ENCODE measurements at regions not wholly inside any gene's neighbourhood (a gene's known extent, or its start where the extent isn't known, plus 50 kb on each side); places are given as distances from the start of the nearest gene placed in this dataset.

DNA sequence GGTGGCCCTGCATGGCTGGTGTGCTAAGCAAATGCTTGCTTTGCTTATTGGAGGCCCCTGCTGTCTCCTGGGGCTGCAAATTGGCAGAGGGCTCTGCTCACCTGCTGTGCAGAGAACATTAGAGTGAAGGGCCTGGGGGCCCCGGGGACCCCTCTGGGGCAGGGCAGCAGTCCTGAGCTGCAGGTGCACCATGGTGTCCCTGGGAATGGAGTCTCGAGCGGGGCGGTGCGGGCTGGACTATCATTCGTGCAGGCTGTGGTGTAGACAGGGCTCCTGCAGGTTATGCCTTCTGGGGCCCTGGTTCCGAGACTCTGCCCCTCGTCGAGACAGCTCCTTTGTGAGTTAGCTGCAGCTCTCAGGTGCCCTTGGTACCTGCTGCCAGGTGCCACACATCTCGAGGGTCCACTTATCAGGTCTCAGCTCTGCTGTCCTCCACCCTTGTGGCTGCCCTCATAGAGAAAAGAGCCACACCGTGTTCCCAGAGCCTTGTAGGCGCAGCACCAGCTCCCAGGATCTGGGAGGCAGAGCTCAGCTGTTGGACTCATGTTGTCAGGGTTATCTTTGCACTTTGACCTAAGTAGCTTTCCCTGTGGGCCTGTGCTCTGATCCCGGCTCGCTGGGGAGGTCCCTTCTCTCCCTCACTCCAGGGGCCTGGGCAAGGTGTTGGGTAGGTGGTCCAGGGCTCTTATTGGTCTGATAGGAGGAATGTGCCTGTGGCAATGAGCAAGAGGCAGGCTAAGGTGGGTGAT, 58.0 kb upstream of the ZNF536 start:
- no peak overlapping the region for H2BK15ac ChIP-seq (replicated peaks; ENCODE audit: low read depth)
- no peak overlapping the region for H3K4me3 ChIP-seq (ENCODE audit: low read length)
- H3K23ac ChIP-seq (ENCODE audit: low read length), result no peak overlapping the region
- no peak overlapping the region for H3K4ac ChIP-seq (ENCODE audit: low read depth, low read length)
- no peak overlapping the region for H3K9ac ChIP-seq (ENCODE audit: low read length)
- no peak overlapping the region for H2BK120ac ChIP-seq (ENCODE audit: low read depth, low read length)
- no CpG with 5 or more reads among the region's 14 CpGs for WGBS (ENCODE audit: extremely low coverage, insufficient coverage, low lambda C conversion rate)
- no peak overlapping the region for H3K27ac ChIP-seq (ENCODE audit: low read depth, low read length)
- no peak for DNase-seq
- H3K79me1 ChIP-seq (ENCODE audit: low read length), result no peaks in the 10 kb centered on the region
- H2BK5ac ChIP-seq (ENCODE audit: low read length), result no peak overlapping the region
- H3K4me1 ChIP-seq (ENCODE audit: control insufficient read depth, low read depth, low read length), result no peaks in the 10 kb centered on the region
- no peak overlapping the region for H3K4me2 ChIP-seq (ENCODE audit: low read length)
- no peak overlapping the region for H3K18ac ChIP-seq (ENCODE audit: low read length)
- no peak overlapping the region for H4K5ac ChIP-seq (ENCODE audit: low read length)
- H3K36me3 ChIP-seq (ENCODE audit: control insufficient read depth, insufficient read depth, low read length), result no peaks in the 10 kb centered on the region
- no peak overlapping the region for H4K8ac ChIP-seq (ENCODE audit: low read depth, low read length)
- no peaks in the 10 kb centered on the region for H3K79me2 ChIP-seq (ENCODE audit: control insufficient read depth, insufficient read depth, low read length)
- no peak overlapping the region for H2AK5ac ChIP-seq (ENCODE audit: low read length)
- H3K56ac ChIP-seq (ENCODE audit: low read length), result no peak overlapping the region
- H3K27me3 ChIP-seq (ENCODE audit: insufficient read depth, low read length, poor library complexity), result no peaks in the 10 kb centered on the region

DNA sequence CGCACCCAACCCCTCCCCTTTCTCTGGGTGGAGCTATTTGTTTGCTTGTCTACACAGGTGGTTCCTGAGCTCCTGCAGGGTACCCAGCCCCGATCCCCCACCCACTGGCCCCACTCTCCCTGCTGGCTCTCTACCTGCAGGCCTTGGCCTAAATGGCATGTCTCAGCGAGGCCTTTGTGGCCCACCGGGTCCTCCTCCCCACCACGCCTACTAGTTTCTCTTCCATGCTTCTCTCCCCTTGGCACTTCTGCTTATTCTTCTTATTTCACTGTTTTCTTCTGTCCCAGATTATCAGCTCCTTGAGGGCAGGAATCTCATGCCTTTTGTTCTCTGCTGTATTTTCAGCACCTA, 57.4 kb upstream of the ZNF536 start:
- no peak overlapping the region for H3K23ac ChIP-seq (ENCODE audit: low read length)
- H3K79me1 ChIP-seq (ENCODE audit: low read length), result no peaks in the 10 kb centered on the region
- WGBS (ENCODE audit: extremely low coverage, insufficient coverage, low lambda C conversion rate), result no CpG with 5 or more reads among the region's 5 CpGs

DNA sequence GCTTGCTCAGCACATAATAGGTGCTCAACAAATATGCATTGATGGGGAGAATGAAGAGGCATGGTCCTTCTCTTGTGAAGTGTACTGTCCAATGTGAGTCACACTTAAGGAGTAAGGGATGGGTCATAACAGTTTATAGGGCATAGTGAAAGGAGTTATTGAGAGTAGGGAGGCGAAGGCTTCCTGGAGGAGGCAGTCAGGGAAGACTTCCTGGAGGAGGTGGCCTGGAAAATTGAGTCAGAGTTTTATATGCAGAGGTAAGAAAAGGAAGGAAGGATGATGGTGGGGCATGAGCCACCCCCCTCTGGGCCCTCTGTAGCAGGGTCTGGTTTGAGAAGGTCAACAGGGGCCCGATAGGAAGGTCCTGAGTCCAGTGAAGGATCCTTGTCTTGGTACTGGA, 57.0 kb upstream of the ZNF536 start:
- Histone ChIP-seq H3K4ac (ENCODE audit: low read depth, low read length) (no peak overlapping the region), H3K18ac (ENCODE audit: low read length) (no peak overlapping the region), H3K4me2 (ENCODE audit: low read length) (no peak overlapping the region), H3K4me3 (ENCODE audit: low read length) (no peak overlapping the region), H4K8ac (ENCODE audit: low read depth, low read length) (no peak overlapping the region), H2BK5ac (ENCODE audit: low read length) (no peak overlapping the region), H3K36me3 (ENCODE audit: control insufficient read depth, insufficient read depth, low read length) (no peaks in the 10 kb centered on the region), H2BK120ac (ENCODE audit: low read depth, low read length) (no peak overlapping the region), H3K9ac (ENCODE audit: low read length) (no peak overlapping the region), H3K4me1 (ENCODE audit: control insufficient read depth, low read depth, low read length) (no peaks in the 10 kb centered on the region), H2BK15ac (replicated peaks; ENCODE audit: low read depth) (no peak overlapping the region), H3K79me1 (ENCODE audit: low read length) (no peaks in the 10 kb centered on the region), H3K79me2 (ENCODE audit: control insufficient read depth, insufficient read depth, low read length) (no peaks in the 10 kb centered on the region), H2AK5ac (ENCODE audit: low read length) (no peak overlapping the region), H3K27ac (ENCODE audit: low read depth, low read length) (no peak overlapping the region), H3K56ac (ENCODE audit: low read length) (no peak overlapping the region), H3K27me3 (ENCODE audit: insufficient read depth, low read length, poor library complexity) (no peaks in the 10 kb centered on the region), H4K5ac (ENCODE audit: low read length) (no peak overlapping the region), H3K23ac (ENCODE audit: low read length) (no peak overlapping the region)
- WGBS (ENCODE audit: extremely low coverage, insufficient coverage, low lambda C conversion rate), result no CpG with 5 or more reads among the region's 2 CpGs
- no peak for DNase-seq

More for the DNA sequence above, 57.4 kb upstream of the ZNF536 start:
- H3K18ac ChIP-seq (ENCODE audit: low read length), result no peak overlapping the region
- H4K5ac ChIP-seq (ENCODE audit: low read length), result no peak overlapping the region
- H2BK120ac ChIP-seq (ENCODE audit: low read depth, low read length), result no peak overlapping the region
- no peak overlapping the region for H3K9ac ChIP-seq (ENCODE audit: low read length)
- H3K36me3 ChIP-seq (ENCODE audit: control insufficient read depth, insufficient read depth, low read length), result no peaks in the 10 kb centered on the region
- H3K27me3 ChIP-seq (ENCODE audit: insufficient read depth, low read length, poor library complexity), result no peaks in the 10 kb centered on the region
- H3K4me3 ChIP-seq (ENCODE audit: low read length), result no peak overlapping the region
- H2AK5ac ChIP-seq (ENCODE audit: low read length), result no peak overlapping the region
- no peak for DNase-seq
- no peak overlapping the region for H3K56ac ChIP-seq (ENCODE audit: low read length)
- H3K27ac ChIP-seq (ENCODE audit: low read depth, low read length), result no peak overlapping the region
- H2BK15ac ChIP-seq (replicated peaks; ENCODE audit: low read depth), result no peak overlapping the region
- H3K4me2 ChIP-seq (ENCODE audit: low read length), result no peak overlapping the region
- H4K8ac ChIP-seq (ENCODE audit: low read depth, low read length), result no peak overlapping the region
- H3K4ac ChIP-seq (ENCODE audit: low read depth, low read length), result no peak overlapping the region
- H3K79me2 ChIP-seq (ENCODE audit: control insufficient read depth, insufficient read depth, low read length), result no peaks in the 10 kb centered on the region
- no peak overlapping the region for H2BK5ac ChIP-seq (ENCODE audit: low read length)
- no peaks in the 10 kb centered on the region for H3K4me1 ChIP-seq (ENCODE audit: control insufficient read depth, low read depth, low read length)

DNA sequence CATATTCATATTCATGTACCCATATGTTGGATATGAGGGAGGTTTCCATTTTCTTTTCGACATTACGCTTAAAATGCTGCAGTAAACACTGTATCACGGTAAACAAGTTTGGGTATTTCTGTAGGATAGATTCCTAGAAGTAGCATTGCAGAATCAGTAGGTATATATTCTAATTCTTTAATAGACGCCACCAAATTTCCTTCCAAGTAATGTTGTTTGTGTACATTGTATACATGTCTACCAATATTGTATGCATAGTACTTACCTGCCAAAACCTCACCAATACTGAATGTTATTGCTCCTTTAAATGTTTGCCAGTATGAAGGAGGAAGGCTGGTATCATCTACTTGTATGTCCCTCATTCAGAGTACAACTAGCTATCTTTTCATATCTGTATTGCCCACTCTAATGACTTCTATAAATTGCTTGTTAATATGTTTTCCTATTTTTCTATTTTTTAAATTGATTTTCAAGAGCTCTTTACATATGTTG, 56.1 kb upstream of the ZNF536 start:
- H3K56ac ChIP-seq (ENCODE audit: low read length), result no peak overlapping the region
- no peak overlapping the region for H3K4me2 ChIP-seq (ENCODE audit: low read length)
- no peak overlapping the region for H2BK5ac ChIP-seq (ENCODE audit: low read length)
- no peaks in the 10 kb centered on the region for H3K36me3 ChIP-seq (ENCODE audit: control insufficient read depth, insufficient read depth, low read length)
- H3K4ac ChIP-seq (ENCODE audit: low read depth, low read length), result no peak overlapping the region
- H2BK120ac ChIP-seq (ENCODE audit: low read depth, low read length), result no peak overlapping the region
- no peak overlapping the region for H3K18ac ChIP-seq (ENCODE audit: low read length)
- WGBS (ENCODE audit: extremely low coverage, insufficient coverage, low lambda C conversion rate), result no CpG with 5 or more reads among the region's 4 CpGs
- no peak overlapping the region for H3K9ac ChIP-seq (ENCODE audit: low read length)
- H2BK15ac ChIP-seq (replicated peaks; ENCODE audit: low read depth), result no peak overlapping the region
- no peaks in the 10 kb centered on the region for H3K79me1 ChIP-seq (ENCODE audit: low read length)
- H3K79me2 ChIP-seq (ENCODE audit: control insufficient read depth, insufficient read depth, low read length), result no peaks in the 10 kb centered on the region
- H2AK5ac ChIP-seq (ENCODE audit: low read length), result no peak overlapping the region
- no peaks in the 10 kb centered on the region for H3K4me1 ChIP-seq (ENCODE audit: control insufficient read depth, low read depth, low read length)
- H3K4me3 ChIP-seq (ENCODE audit: low read length), result no peak overlapping the region
- H3K27ac ChIP-seq (ENCODE audit: low read depth, low read length), result no peak overlapping the region
- no peaks in the 10 kb centered on the region for H3K27me3 ChIP-seq (ENCODE audit: insufficient read depth, low read length, poor library complexity)
- no peak overlapping the region for H4K5ac ChIP-seq (ENCODE audit: low read length)
- H3K23ac ChIP-seq (ENCODE audit: low read length), result no peak overlapping the region
- no peak for DNase-seq
- H4K8ac ChIP-seq (ENCODE audit: low read depth, low read length), result no peak overlapping the region

DNA sequence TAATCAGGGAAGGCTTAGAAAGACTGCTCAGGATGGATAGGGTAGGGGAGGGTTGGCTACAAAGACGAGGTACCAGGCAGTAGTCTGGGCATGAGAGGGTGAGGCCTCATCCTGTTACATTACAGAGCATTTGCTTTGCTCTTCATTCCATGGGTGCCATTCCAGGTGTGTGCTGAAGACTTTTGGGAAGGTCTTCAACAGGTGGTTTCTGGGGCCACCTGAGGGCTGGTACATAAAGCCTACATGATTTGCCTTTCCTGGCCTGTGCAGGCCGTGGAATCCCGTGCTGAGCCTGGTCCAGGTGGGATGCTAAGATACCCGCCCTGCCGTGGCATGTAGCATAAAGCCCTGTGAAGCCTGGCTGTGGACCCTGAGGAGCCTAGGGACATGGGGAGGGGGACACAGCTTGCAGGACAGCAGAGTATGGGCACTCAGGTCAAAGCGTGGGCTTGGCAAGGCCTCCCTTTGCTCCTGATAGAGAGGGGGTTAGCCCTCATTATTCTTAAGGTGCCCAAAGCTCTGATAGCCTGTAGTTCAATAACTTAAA, 55.6 kb upstream of the ZNF536 start:
- Histone ChIP-seq H2BK15ac (replicated peaks; ENCODE audit: low read depth) (no peak overlapping the region), H4K5ac (ENCODE audit: low read length) (no peak overlapping the region), H2BK120ac (ENCODE audit: low read depth, low read length) (no peak overlapping the region), H3K18ac (ENCODE audit: low read length) (no peak overlapping the region), H3K27me3 (ENCODE audit: insufficient read depth, low read length, poor library complexity) (no peaks in the 10 kb centered on the region), H4K8ac (ENCODE audit: low read depth, low read length) (no peak overlapping the region), H2AK5ac (ENCODE audit: low read length) (no peak overlapping the region), H3K36me3 (ENCODE audit: control insufficient read depth, insufficient read depth, low read length) (no peaks in the 10 kb centered on the region), H3K79me1 (ENCODE audit: low read length) (no peaks in the 10 kb centered on the region), H3K56ac (ENCODE audit: low read length) (no peak overlapping the region), H3K4me1 (ENCODE audit: control insufficient read depth, low read depth, low read length) (no peaks in the 10 kb centered on the region), H3K23ac (ENCODE audit: low read length) (no peak overlapping the region), H3K4ac (ENCODE audit: low read depth, low read length) (no peak overlapping the region), H3K79me2 (ENCODE audit: control insufficient read depth, insufficient read depth, low read length) (no peaks in the 10 kb centered on the region), H3K27ac (ENCODE audit: low read depth, low read length) (no peak overlapping the region), H3K9ac (ENCODE audit: low read length) (no peak overlapping the region), H3K4me2 (ENCODE audit: low read length) (no peak overlapping the region), H3K4me3 (ENCODE audit: low read length) (no peak overlapping the region), H2BK5ac (ENCODE audit: low read length) (no peak overlapping the region)
- WGBS (ENCODE audit: extremely low coverage, insufficient coverage, low lambda C conversion rate), result no CpG with 5 or more reads among the region's 6 CpGs
- no peak for DNase-seq

DNA sequence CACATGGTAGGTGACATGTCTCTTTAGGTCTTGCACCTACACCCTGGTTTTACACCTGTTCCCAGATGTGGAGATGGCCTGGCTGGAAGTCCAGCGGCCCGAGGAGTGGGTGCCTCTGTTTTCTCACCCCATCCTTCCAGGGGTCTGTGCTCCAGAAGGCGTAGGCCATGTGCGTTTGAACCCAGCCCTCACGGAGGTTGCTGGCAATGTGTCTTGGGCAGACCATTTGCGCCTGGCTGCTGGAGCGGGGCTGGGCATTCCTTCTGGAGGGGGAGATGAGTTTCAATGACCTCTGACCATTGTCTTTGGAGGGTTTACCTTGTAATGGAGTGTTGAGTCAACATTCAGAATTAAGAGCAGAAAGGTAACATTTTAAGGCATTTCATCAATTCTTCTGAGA, 54.8 kb upstream of the ZNF536 start:
- Histone ChIP-seq H4K5ac (ENCODE audit: low read length) (no peak overlapping the region), H3K9ac (ENCODE audit: low read length) (no peak overlapping the region), H2AK5ac (ENCODE audit: low read length) (no peak overlapping the region), H3K56ac (ENCODE audit: low read length) (no peak overlapping the region), H3K36me3 (ENCODE audit: control insufficient read depth, insufficient read depth, low read length) (no peaks in the 10 kb centered on the region), H3K4me3 (ENCODE audit: low read length) (no peak overlapping the region), H3K27ac (ENCODE audit: low read depth, low read length) (no peak overlapping the region), H3K79me2 (ENCODE audit: control insufficient read depth, insufficient read depth, low read length) (no peaks in the 10 kb centered on the region), H3K18ac (ENCODE audit: low read length) (no peak overlapping the region), H2BK5ac (ENCODE audit: low read length) (no peak overlapping the region), H2BK15ac (replicated peaks; ENCODE audit: low read depth) (no peak overlapping the region), H3K4ac (ENCODE audit: low read depth, low read length) (no peak overlapping the region), H3K23ac (ENCODE audit: low read length) (no peak overlapping the region), H3K27me3 (ENCODE audit: insufficient read depth, low read length, poor library complexity) (no peaks in the 10 kb centered on the region), H2BK120ac (ENCODE audit: low read depth, low read length) (no peak overlapping the region), H3K4me1 (ENCODE audit: control insufficient read depth, low read depth, low read length) (no peaks in the 10 kb centered on the region), H3K4me2 (ENCODE audit: low read length) (no peak overlapping the region), H4K8ac (ENCODE audit: low read depth, low read length) (no peak overlapping the region), H3K79me1 (ENCODE audit: low read length) (no peaks in the 10 kb centered on the region)
- no peak for DNase-seq
- WGBS (ENCODE audit: extremely low coverage, insufficient coverage, low lambda C conversion rate), result no CpG with 5 or more reads among the region's 7 CpGs

Data from mesendoderm (in vitro differentiated cells).